BLaER1 (cell line): ENCODE measurements at regions not wholly inside any gene's neighbourhood (a gene's known extent, or its start where the extent isn't known, plus 50 kb on each side); places are given as distances from the start of the nearest gene placed in this dataset.

Source experiments
- H3K27ac ChIP-seq: shearing (Covaris generic); formaldehyde crosslinking; 2 replicates; pipeline ENCODE4 v1.8.1; 2022
- H3K27me3 ChIP-seq: shearing (Covaris generic); formaldehyde crosslinking; 2 replicates; pipeline ENCODE4 v1.8.1; 2022
- H3K36me3 ChIP-seq: shearing (Covaris generic); formaldehyde crosslinking; 2 replicates; pipeline ENCODE4 v1.8.1; 2022
- H3K4me1 ChIP-seq: shearing (Covaris generic); formaldehyde crosslinking; 2 replicates; pipeline ENCODE4 v1.8.1; 2022
- H3K4me2 ChIP-seq: shearing (Covaris generic); formaldehyde crosslinking; 2 replicates; pipeline ENCODE4 v1.8.1; 2022
- H3K4me3 ChIP-seq: shearing (Covaris generic); formaldehyde crosslinking; 2 replicates; pipeline ENCODE4 v1.8.1; 2022
- H3K9ac ChIP-seq: shearing (Covaris generic); formaldehyde crosslinking; 2 replicates; pipeline ENCODE4 v1.8.1; 2022
- H3K9me3 ChIP-seq: shearing (Covaris generic); formaldehyde crosslinking; 2 replicates; pipeline ENCODE4 v1.8.1; 2022
- H4K20me1 ChIP-seq: shearing (Covaris generic); formaldehyde crosslinking; 2 replicates; pipeline ENCODE4 v1.8.1; 2022
- Cebpa-rat ChIP-seq: shearing (Covaris generic); IDR thresholded peaks from 2 replicates; pipeline ENCODE4 v1.8.1; 2022

- H3K9me3 ChIP-seq, result peaks cover 13% of the 10 kb centered on the region
- H4K20me1 ChIP-seq, result no peaks in the 10 kb centered on the region
- no peaks in the 10 kb centered on the region for H3K4me1 ChIP-seq
- H3K4me3 ChIP-seq, result no peak overlapping the region
- H3K27me3 ChIP-seq, result no peaks in the 10 kb centered on the region
- H3K36me3 ChIP-seq, result no peaks in the 10 kb centered on the region
- no peak overlapping the region for H3K4me2 ChIP-seq
- H3K27ac ChIP-seq, result no peak overlapping the region
- no peak for TF ChIP-seq Cebpa-rat
- no peak overlapping the region for H3K9ac ChIP-seq
These were observed 240.0 kb upstream of the PRR20A start for GRCh38 chr13:56900549-56901279.

- Histone ChIP-seq H3K4me3 (no peak overlapping the region), H3K4me2 (no peak overlapping the region), H4K20me1 (no peaks in the 10 kb centered on the region), H3K9ac (no peak overlapping the region), H3K4me1 (no peaks in the 10 kb centered on the region), H3K36me3 (no peaks in the 10 kb centered on the region), H3K9me3 (peaks cover 13% of the 10 kb centered on the region), H3K27ac (no peak overlapping the region), H3K27me3 (no peaks in the 10 kb centered on the region)
- TF ChIP-seq Cebpa-rat, result no peak
These were observed 238.4 kb upstream of the PRR20A start for GRCh38 chr13:56902276-56902675.

- H3K27ac ChIP-seq, result no peak overlapping the region
- H4K20me1 ChIP-seq, result no peaks in the 10 kb centered on the region
- H3K9me3 ChIP-seq, result peaks cover 13% of the 10 kb centered on the region
- no peaks in the 10 kb centered on the region for H3K27me3 ChIP-seq
- H3K4me3 ChIP-seq, result no peak overlapping the region
- no peak for TF ChIP-seq Cebpa-rat
- H3K36me3 ChIP-seq, result no peaks in the 10 kb centered on the region
- no peak overlapping the region for H3K9ac ChIP-seq
- no peak overlapping the region for H3K4me2 ChIP-seq
- H3K4me1 ChIP-seq, result no peaks in the 10 kb centered on the region
These were observed 236.9 kb upstream of the PRR20A start for GRCh38 chr13:56903710-56904282.

- Histone ChIP-seq H3K27me3 (no peaks in the 10 kb centered on the region), H4K20me1 (no peaks in the 10 kb centered on the region), H3K36me3 (no peaks in the 10 kb centered on the region), H3K27ac (no peak overlapping the region), H3K4me3 (no peak overlapping the region), H3K4me1 (no peaks in the 10 kb centered on the region), H3K9ac (no peak overlapping the region), H3K4me2 (no peak overlapping the region), H3K9me3 (peaks cover 7% of the 10 kb centered on the region)
- TF ChIP-seq Cebpa-rat, result no peak
These were observed 233.8 kb upstream of the PRR20A start for GRCh38 chr13:56906909-56907308.

GRCh38 chr13:56907766-56908165 is 233.0 kb upstream of the PRR20A start:
- peaks cover 7% of the 10 kb centered on the region for H3K9me3 ChIP-seq
- no peak for TF ChIP-seq Cebpa-rat
- H4K20me1 ChIP-seq, result no peaks in the 10 kb centered on the region
- H3K4me2 ChIP-seq, result no peak overlapping the region
- no peak overlapping the region for H3K9ac ChIP-seq
- no peaks in the 10 kb centered on the region for H3K27me3 ChIP-seq
- no peaks in the 10 kb centered on the region for H3K4me1 ChIP-seq
- no peak overlapping the region for H3K27ac ChIP-seq
- H3K36me3 ChIP-seq, result no peaks in the 10 kb centered on the region
- H3K4me3 ChIP-seq, result no peak overlapping the region

- H3K4me2 ChIP-seq, result no peak overlapping the region
- no peak for TF ChIP-seq Cebpa-rat
These were observed 230.7 kb upstream of the PRR20A start for GRCh38 chr13:56909896-56910600.

GRCh38 chr13:56917966-56918365 is 222.8 kb upstream of the PRR20A start:
- no peak overlapping the region for H3K27ac ChIP-seq
- H3K4me2 ChIP-seq, result no peak overlapping the region
- H3K27me3 ChIP-seq, result no peaks in the 10 kb centered on the region
- H3K4me3 ChIP-seq, result no peak overlapping the region
- H3K4me1 ChIP-seq, result no peaks in the 10 kb centered on the region
- no peaks in the 10 kb centered on the region for H3K9me3 ChIP-seq
- no peak overlapping the region for H3K9ac ChIP-seq
- no peak for TF ChIP-seq Cebpa-rat
- H3K36me3 ChIP-seq, result no peaks in the 10 kb centered on the region
- no peaks in the 10 kb centered on the region for H4K20me1 ChIP-seq

More at GRCh38 chr13:56909896-56910600, 230.7 kb upstream of the PRR20A start:
- Histone ChIP-seq H4K20me1 (no peaks in the 10 kb centered on the region), H3K27me3 (no peaks in the 10 kb centered on the region), H3K4me1 (no peaks in the 10 kb centered on the region), H3K4me3 (no peak overlapping the region), H3K9ac (no peak overlapping the region), H3K9me3 (peaks cover 7% of the 10 kb centered on the region), H3K27ac (no peak overlapping the region), H3K36me3 (no peaks in the 10 kb centered on the region)

- no peaks in the 10 kb centered on the region for H3K27me3 ChIP-seq
- H3K4me3 ChIP-seq, result no peak overlapping the region
- H3K36me3 ChIP-seq, result no peaks in the 10 kb centered on the region
- H3K27ac ChIP-seq, result no peak overlapping the region
- H3K4me2 ChIP-seq, result no peak overlapping the region
- no peak overlapping the region for H3K9ac ChIP-seq
- no peaks in the 10 kb centered on the region for H3K4me1 ChIP-seq
- no peaks in the 10 kb centered on the region for H3K9me3 ChIP-seq
- no peaks in the 10 kb centered on the region for H4K20me1 ChIP-seq
- TF ChIP-seq Cebpa-rat, result no peak
These were observed 217.0 kb upstream of the PRR20A start for GRCh38 chr13:56923626-56924140.

GRCh38 chr13:56924401-56924800 is 216.3 kb upstream of the PRR20A start:
- Histone ChIP-seq H3K9me3 (no peaks in the 10 kb centered on the region), H3K4me3 (no peak overlapping the region), H3K27me3 (no peaks in the 10 kb centered on the region), H3K4me2 (no peak overlapping the region), H3K27ac (no peak overlapping the region), H3K36me3 (no peaks in the 10 kb centered on the region), H4K20me1 (no peaks in the 10 kb centered on the region), H3K9ac (no peak overlapping the region), H3K4me1 (no peaks in the 10 kb centered on the region)
- TF ChIP-seq Cebpa-rat, result no peak

- Histone ChIP-seq H3K4me3 (no peak overlapping the region), H3K36me3 (no peaks in the 10 kb centered on the region), H4K20me1 (no peaks in the 10 kb centered on the region), H3K9ac (no peak overlapping the region), H3K9me3 (no peaks in the 10 kb centered on the region), H3K4me1 (no peaks in the 10 kb centered on the region), H3K4me2 (no peak overlapping the region), H3K27me3 (no peaks in the 10 kb centered on the region), H3K27ac (no peak overlapping the region)
- TF ChIP-seq Cebpa-rat, result no peak
These were observed 208.6 kb upstream of the PRR20A start for GRCh38 chr13:56932104-56932503.
